ENCODE measurements at regions not wholly inside any gene's neighbourhood (a gene's known extent, or its start where the extent isn't known, plus 50 kb on each side); places are given as distances from the start of the nearest gene placed in this dataset.

- no peak for DNase-seq (ENCODE audit: low spot score)
Observed at GRCh38 chr7:118699222-118699621, 474.7 kb downstream of the ANKRD7 start.

GRCh38 chr7:118708741-118709140, 484.2 kb downstream of the ANKRD7 start:
- DNase-seq (ENCODE audit: low spot score), result no peak
- TF ChIP-seq CTCF (IDR thresholded peaks at IDR 0.05; ENCODE audit: extremely low read depth, missing control alignments), result no peak

More at GRCh38 chr7:118699222-118699621, 474.7 kb downstream of the ANKRD7 start:
- TF ChIP-seq CTCF (IDR thresholded peaks at IDR 0.05; ENCODE audit: extremely low read depth, missing control alignments), result no peak

GRCh38 chr7:118711688-118712087, 487.2 kb downstream of the ANKRD7 start:
- DNase-seq (ENCODE audit: low spot score), result no peak
- no peak for TF ChIP-seq CTCF (IDR thresholded peaks at IDR 0.05; ENCODE audit: extremely low read depth, missing control alignments)

GRCh38 chr7:118713039-118713438, 488.5 kb downstream of the ANKRD7 start:
- TF ChIP-seq CTCF (IDR thresholded peaks at IDR 0.05; ENCODE audit: extremely low read depth, missing control alignments), result no peak

GRCh38 chr7:118720632-118721031, 496.1 kb downstream of the ANKRD7 start:
- no peak for DNase-seq (ENCODE audit: low spot score)
- TF ChIP-seq CTCF (IDR thresholded peaks at IDR 0.05; ENCODE audit: extremely low read depth, missing control alignments), result no peak

More at GRCh38 chr7:118713039-118713438, 488.5 kb downstream of the ANKRD7 start:
- no peak for DNase-seq (ENCODE audit: low spot score)

GRCh38 chr7:118731854-118732253, 507.4 kb downstream of the ANKRD7 start:
- TF ChIP-seq CTCF (IDR thresholded peaks at IDR 0.05; ENCODE audit: extremely low read depth, missing control alignments), result no peak
- DNase-seq (ENCODE audit: low spot score), result no peak

GRCh38 chr7:118734541-118734940, 510.0 kb downstream of the ANKRD7 start:
- DNase-seq (ENCODE audit: low spot score), result no peak
- no peak for TF ChIP-seq CTCF (IDR thresholded peaks at IDR 0.05; ENCODE audit: extremely low read depth, missing control alignments)
